ENCODE measurements at regions not wholly inside any gene's neighbourhood (a gene's known extent, or its start where the extent isn't known, plus 50 kb on each side); places are given as distances from the start of the nearest gene placed in this dataset.
"Not testable (repeated sequence)": the region's sequence is repeated elsewhere in the genome, so short reads cannot be mapped to it uniquely, and the experiment has no call there.

DNA sequence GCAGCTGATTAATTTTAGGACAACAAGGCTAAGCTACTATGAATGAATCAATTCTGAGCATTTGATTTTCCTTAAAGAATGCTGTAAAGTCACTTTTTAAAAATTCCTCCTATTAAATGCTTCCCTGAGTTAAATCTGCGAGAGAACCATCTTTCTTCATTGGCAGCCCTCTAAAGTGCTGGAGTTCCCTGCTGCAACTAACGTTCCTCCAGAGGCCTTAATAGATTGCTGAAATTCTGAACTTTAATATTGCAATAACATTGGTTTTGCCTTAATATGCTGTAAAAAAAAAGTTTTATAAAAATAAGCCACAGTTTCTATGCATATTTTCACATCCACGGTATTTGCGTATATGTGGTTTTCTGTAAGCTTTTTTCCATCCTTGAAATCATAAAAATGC is 298.0 kb upstream of the PIK3R1 start:
- DNase-seq: no peak

DNA sequence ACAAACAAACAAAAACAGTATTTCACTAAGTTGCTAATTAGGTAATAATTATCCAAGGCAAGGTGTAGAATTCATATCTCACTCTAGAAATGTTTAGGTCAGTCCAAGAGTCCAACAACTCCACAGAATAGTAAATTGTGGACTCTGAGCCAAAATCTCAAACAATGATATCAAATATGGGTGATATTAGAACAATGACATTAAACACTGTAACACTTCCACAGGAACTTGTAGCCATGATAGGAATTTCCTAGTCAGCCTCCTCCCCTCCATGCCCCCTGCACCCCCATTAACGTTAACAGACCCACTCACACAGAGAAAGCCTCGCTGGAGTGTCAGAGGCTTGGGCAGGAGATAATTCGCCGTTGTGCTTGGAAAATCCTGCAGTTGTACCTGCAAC is 305.0 kb upstream of the PIK3R1 start:
- DNase-seq: no peak

DNA sequence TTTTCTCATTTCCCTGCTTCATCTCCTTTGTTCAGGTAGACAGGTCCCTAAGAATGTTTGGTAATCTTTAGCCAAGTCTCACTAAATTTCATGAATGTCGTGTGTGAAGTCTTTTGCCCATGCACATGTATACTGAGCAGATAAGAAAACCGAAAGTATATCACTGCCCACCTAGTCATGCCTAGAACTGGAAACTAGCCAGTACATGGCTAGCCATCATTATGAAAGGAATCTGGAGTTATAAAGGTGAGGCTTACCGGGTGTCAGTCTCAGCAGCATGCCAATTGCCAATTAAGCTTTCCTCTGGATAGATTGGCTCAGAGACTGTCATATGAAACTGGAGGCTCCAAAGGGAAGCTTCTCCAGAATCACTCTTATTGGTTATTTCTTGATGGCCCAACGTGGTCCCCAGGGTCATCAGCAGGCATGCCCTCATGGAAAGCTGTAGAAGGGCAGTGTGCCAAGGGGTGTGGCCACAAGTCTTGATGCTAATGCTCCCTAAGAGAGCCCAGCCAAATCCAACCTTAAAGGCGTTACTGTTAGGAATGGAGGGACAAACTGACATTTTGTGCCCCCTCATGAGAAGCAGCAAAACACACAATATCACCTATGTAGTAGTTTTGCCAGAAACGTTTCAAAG is 307.3 kb upstream of the PIK3R1 start:
- DNase-seq: no peak

- no peak for DNase-seq
Measured at GRCh38 chr5:67904366-67904765, 311.2 kb upstream of the PIK3R1 start.

- no peak for DNase-seq
Measured at GRCh38 chr5:67903656-67904055, 311.9 kb upstream of the PIK3R1 start.

- no peak for DNase-seq
Measured at GRCh38 chr5:67903121-67903520, 312.4 kb upstream of the PIK3R1 start.

GRCh38 chr5:67902497-67902830 is 313.1 kb upstream of the PIK3R1 start:
- DNase-seq: no peak

DNA sequence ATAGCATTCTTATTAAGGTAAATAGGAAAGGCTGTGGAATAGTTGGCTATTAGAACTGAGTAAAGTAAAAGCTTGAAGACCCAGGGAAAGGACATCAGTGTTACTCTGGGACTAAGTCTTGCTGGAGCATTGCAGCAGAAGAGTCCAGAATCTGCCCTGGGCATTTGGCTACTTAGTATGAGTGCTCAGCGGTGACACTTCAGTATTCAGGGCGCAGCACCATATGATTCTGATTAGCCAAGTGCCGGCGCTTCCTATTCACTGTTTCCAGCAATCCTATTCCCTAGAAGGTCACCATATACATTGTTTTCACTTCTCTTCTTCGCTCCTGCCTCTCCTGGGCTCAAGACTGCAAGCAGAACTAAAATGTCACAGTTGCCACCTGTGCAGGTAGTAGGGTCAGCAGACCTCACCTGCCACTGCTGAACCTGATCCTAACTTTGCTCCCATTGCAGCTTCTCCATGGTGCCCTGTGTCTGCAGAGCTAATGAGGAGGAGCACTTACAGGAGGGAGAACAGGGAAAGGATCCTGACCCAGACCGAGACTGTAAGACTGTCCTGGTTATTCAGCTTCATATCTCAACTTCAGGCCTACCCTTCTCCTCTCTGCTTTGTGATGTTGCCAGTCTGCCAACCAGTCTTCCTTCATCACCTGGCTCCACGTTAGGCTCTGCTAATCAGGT is 313.6 kb upstream of the PIK3R1 start:
- no peak for DNase-seq

DNA sequence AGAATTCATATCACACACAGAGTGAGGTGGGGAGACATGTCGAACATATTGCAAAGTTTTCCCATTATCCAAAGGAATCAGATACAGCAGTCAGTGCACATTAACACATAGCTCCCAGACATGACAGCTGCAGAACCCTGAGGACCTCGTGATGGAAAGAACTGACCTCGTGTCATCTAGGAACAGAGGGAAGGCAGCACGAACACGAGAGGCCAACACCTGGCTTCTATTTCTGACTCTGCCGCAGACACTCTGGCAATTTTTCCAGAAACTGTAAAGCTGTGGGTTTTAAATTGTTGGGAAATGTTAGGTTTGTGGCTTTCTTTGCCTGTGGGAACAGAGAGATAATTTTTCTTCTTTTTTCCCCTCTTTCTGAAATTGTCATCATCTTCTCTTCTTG is 315.0 kb upstream of the PIK3R1 start:
- DNase-seq: no peak

DNA sequence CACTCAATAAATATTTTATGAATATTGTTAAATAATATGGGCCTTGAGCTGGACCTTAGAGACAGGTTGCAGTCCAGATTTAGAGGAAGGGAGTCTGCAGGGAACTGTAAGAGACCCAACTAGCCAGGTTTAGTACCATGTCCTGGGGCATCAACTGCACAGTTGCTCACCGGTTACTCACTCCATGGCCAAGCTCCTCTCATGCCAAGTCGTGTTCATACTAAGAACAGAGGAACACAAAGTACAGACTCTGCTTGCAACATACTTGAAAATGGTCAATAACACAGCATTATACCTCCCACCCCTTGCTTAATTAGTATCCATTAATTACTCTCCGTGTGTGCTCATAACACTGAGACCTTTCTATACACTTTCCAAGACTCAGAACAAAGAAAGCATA is 317.6 kb upstream of the PIK3R1 start:
- DNase-seq: no peak

DNA sequence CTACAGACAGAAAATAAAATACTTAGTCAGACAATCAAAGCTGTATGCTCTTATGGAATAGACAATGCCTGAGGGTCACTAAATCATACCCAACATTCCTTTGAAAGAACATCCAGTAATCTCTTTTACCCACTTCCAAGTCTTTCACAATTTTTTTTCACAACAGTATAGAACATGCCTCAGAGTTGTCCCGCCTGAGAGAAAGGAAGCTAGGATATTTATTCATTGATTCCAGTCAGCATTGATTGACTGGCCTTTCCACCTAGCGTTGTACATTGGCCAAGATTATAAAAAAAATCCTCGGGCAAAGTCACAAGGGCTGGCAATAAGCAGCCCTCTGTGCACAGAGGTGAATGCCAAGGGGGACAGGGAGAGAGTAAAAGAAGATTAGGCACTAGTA is 318.1 kb upstream of the PIK3R1 start:
- no peak for DNase-seq

- DNase-seq: no peak
Measured at GRCh38 chr5:67896930-67897313, 318.6 kb upstream of the PIK3R1 start.

DNA sequence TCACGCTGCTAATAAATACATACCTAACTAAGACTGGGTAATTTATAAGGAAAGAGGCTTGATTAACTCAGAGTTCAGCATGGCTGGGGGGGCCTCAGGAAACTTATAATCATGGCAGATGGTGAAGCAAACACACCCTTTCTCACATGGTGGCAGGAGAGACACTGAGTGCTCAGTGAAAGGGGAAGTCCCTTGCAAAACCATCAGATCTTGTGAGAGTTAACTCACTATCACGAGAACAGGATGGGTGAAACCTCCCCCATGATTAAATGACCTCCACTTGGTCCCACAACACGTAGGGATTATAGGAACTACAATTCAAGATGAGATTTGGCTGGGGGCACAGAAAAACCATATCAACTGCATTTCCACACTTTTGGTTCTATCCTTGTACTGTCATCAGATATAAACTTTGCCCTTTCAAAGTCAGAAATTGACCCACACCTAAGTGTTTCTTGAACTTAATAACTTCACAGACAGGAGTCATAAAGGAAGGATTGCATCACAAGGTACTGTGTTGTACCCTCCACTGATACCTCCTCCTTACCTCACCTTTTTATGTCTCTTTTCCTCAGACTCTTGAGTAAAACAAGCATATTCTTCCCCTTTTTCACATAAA is 319.1 kb upstream of the PIK3R1 start:
- peak in 1 of 2 donors; percentile 12 for DNase-seq

- DNase-seq: not testable (repeated sequence)
Measured at GRCh38 chr5:67889870-67890269, 325.7 kb upstream of the PIK3R1 start.

- no peak for DNase-seq
Measured at GRCh38 chr5:67887748-67888161, 327.8 kb upstream of the PIK3R1 start.

- DNase-seq: no peak
Measured at GRCh38 chr5:67886761-67887160, 328.8 kb upstream of the PIK3R1 start.

DNA sequence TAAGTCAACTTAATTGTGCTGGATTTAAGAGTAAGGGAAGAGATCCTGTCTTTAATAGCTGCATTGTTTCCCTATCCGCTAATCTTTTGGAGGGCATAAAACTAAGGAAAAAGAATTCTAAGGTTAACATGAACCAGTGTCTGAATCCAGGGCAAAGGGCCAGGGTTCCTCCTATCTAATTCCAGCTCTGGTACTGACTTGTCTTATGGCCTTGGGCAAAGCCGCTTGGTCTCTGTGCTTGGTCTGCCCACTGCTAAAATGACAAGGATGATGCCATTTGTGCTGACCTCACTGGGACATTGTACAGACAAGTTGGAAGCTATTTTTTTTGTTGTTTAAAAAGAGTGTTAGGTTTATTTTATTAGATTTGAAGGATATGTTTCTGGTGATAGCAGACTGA is 334.7 kb upstream of the PIK3R1 start:
- DNase-seq: no peak

- no peak for DNase-seq
Measured at GRCh38 chr5:67880511-67880805, 335.1 kb upstream of the PIK3R1 start.

DNA sequence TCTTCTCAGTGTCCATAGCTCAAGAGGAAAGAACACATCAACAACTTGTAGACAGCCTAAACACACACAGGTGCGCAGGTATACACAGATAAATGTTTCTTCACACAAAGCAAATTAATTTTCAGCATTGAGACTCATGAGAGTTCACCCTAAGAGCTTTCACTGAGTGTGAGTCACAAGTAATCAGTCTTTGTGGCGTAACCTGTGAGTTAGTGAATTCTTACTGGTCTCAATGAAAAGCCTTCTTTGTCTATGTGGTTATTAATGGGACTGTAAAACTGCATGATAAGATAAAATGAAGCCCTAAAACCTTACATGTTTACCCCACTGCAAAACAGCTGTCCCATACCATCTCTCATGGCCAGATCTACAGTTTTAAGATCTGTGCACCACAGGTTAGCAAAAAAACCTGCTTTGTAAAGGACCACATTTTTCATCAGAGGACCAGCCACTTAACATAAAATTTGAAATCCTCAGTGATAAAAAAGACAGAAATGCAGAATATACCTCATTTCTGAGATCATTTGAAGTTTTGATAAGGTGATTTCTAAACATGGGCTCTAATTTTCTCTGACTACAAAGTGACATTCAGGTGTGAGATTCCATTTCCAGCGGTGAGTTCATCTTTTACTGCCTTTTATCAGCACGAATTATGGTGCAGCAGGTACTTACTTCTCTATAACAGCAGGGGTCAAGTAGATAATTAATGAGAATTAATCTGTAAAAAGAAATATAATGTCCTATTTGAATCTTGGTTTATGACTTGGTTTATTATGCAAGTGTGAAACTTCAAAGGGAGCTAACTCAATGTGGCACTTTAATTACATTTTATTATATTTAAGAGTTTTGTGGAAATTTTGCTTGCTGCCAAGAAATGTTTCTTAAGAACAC is 335.7 kb upstream of the PIK3R1 start:
- DNase-seq: no peak

DNA sequence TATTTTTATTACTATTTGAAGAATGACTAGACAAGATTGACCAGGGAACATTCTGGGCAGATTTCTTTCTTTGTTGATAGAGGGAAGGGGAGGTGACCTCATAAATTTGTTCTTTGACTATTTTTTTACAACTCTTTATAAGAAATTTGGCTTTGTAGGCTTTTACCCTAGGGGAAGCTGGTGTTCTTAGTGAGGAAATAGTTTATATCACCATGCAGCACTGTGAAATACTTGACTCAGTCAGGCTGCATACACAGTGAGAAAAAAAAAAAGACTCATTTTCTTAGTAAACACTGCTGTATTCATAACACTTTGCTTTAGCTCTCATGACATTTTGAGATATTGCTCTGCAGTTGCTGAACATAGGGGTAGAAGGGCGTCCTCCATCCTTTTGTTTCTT is 336.6 kb upstream of the PIK3R1 start:
- DNase-seq: no peak

- DNase-seq: no peak
Measured at GRCh38 chr5:67876371-67876770, 339.2 kb upstream of the PIK3R1 start.

DNA sequence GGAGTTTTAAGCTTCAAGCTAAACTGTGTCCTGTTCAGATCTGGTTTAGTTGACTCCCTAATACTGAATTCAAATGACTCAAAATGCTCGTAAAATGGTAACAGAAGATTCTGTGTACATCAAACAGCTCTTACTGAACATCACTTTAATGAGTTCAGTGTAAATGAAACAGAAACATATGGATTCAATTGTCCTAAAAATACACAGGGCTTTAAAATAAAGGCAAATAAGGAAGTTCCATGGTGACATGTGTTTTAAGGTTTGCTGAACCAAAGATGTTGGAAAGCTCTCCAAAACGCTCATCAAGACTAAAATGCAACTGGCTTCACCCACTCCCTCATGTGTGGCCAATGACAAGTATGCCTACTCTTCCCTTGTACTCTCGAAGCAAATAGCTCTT is 340.0 kb upstream of the PIK3R1 start:
- no peak for DNase-seq

GRCh38 chr5:67873935-67874334 is 341.6 kb upstream of the PIK3R1 start:
- no peak for DNase-seq

DNA sequence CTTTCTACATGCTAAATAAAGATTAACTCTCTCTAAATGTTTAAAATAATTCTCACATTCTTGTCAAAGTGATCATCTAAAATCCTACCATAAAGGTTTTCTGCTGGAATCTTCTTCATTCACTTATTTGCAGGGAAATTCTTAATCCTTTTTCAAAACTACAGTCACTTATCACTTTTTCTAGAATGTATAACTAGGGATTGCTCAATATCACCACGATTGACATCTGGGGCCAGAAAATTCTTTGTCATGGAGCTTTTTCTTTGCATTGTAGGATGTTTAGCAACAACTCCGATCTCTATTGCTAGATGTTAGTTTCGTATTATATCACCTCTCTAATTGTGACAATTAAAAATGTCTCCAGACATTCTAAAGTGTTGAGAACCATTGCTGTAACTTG is 344.9 kb upstream of the PIK3R1 start:
- DNase-seq: no peak

Measured in CD4-positive, alpha-beta T cell treated with Interleukin-4 for 1 hour (primary cell).